ENCODE measurements at regions not wholly inside any gene's neighbourhood (a gene's known extent, or its start where the extent isn't known, plus 50 kb on each side); places are given as distances from the start of the nearest gene placed in this dataset.

DNA sequence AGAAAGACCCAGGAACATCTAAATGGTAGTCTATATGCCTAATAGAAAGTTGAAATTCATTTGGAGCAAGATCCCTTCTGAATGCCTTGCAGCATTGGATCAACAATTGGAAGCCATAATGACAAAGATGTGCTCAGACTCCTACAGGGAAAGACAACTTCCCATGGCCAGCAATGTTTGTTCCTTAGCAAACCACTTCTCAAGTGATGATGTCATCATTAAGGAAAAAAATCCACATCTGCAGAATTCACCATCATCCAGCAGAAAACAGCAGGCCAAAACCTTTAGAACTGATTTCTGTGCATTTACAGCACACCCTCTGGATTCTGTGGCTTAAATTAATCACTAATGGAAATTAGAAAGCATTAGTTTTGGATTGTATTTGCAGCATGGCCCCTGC, 82.4 kb upstream of the ZIC3 start:
- no peak for DNase-seq

GRCh38 chrX:137482136-137482535, 83.8 kb upstream of the ZIC3 start:
- DNase-seq, result no peak

- no peak for DNase-seq
These were observed 86.5 kb upstream of the ZIC3 start for GRCh38 chrX:137479386-137479785.

DNA sequence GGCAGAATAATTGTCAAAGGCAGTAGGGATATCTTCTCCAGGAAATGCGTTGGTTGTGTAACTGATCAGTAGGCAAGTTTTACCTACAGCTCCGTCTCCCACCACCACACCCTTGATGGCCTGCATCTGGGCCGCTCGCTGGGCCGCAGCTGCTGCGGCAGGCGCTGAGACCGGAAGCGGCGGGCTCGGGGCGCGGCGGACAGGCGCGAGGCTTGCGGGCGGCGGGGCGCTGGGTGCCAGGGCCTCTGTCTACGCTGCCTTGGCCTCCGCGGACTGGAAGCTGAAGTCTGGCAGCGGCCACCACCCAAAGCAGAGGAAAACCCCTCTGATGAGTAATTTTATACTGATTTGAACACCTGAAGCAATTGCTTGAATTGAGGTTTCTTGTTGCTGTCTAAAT, 124.2 kb upstream of the ZIC3 start:
- no peak for DNase-seq

- no peak for DNase-seq
These were observed 133.3 kb upstream of the ZIC3 start for GRCh38 chrX:137432609-137433008.

DNA sequence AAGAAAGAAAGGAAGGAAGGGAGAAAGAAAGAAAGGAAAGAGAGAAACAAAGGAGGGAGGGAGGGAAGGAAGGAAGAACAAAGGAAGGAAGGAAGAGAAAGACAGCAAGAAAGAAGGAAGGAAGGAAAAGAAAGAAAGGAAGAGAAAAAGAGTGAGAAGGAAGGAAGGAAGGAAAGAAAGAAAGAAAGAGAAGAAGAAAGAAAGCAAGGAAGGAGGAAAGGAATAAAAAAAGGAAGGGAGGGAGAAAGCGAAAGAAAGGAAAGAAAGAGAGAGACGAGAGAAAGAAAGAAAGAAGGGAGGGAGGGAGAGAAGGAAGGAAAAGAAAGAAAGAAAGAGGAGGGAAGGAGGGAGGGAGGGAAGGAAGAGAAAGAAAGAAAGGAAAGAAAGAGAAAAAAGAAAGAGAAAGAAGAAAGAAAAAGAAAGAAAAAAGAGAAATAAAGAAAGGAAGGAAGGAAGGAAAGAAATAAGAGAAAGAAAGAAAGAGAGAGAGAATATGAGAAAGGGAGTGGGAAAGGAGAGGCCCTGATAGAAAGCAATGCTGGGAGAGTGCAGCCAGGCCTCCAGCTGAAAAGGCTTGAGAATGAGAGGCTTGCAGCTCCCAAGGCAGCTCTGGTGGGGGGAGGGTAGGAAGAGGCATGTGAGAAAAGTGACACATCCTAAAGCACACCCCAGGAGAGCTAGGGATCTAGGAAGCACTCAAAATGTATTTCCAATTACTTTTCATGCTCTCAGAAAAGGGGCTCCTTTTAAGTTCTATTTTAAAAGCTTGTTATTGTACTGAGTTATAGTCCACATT, 134.0 kb upstream of the ZIC3 start:
- DNase-seq, result no peak

GRCh38 chrX:137430984-137431475, 134.9 kb upstream of the ZIC3 start:
- no peak for DNase-seq

DNA sequence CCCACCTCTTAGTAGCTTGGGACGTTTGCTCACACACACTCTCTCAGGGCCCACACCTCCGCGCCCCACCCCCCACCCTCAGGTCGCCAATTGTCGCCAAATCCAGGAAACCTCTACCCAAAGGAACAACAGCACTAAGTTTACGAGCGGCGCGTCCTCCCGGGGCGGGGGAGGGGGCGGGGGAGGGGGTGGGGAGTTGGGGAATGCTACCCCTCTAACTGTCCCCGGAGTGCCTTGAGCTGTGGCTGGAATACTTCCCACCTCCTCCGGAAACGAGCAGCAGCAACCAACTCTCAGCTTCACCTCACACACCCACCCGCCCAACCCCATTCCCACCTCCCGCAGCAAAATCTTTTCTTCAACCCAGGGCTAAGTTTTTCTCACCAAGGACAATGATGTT, 135.6 kb upstream of the ZIC3 start:
- DNase-seq, result no peak

DNA sequence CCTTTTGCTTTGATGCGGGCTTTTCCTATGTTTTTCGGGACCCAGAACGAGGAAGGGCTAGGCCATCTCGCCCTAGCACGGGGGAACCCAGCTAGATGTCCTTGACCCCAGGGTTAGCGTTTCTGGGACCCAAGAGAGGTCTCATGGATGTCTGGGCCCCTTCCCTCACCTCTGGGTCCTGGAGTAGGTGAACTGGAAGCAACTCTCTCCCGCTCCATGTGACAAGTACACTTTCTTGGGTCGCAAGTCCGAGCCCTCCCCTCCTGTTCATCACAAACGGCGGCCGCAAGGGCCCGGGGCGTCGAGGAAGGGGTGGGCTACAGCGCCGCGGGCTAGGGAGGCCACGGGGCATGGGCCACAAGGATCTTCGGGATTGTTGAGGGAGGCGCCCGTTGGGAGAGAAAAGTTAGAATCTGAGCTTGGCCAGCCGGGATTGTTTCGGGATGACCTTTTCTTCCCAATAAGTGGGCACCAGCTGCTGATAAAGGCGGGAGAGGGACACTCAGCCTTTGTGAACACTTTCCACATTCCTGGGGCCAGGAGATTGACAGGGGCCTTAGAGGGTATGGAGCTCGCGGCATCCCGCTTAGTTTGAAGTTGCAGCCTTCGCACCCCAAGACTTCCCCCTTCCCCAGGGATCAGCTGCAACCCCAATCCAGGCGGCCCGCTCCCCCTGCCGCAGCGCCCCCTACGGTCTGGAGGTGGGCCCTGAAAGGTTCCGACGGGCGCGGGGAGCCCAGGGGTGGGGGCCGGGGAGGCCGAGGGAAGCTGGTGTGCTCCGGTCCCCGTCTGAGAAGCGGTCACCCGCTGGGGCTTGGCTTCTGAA, 136.9 kb upstream of the ZIC3 start:
- no peak for DNase-seq

DNA sequence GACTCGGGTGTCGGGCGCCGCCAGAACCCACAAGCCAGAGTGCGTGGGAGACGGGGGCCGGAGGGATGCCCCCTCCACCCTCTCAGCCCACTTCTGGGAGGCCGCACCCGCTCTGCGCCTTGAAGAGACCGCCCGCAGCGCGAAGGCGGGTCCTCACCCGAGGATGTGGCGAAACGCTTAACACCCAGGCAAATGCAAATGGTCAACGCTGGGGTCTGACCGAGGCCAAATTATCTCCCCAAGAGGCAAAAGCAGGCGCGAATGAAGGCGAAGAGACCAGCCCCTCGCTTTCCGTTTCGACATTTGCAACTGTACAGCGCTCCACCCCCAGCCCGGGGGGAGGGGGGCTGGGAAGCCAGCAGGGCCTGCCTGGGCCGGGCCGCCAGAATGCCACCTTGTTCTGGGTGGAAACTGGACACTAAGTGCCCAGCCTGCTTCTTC, 137.7 kb upstream of the ZIC3 start:
- no peak for DNase-seq

GRCh38 chrX:137427816-137428215, 138.1 kb upstream of the ZIC3 start:
- DNase-seq, result no peak

DNA sequence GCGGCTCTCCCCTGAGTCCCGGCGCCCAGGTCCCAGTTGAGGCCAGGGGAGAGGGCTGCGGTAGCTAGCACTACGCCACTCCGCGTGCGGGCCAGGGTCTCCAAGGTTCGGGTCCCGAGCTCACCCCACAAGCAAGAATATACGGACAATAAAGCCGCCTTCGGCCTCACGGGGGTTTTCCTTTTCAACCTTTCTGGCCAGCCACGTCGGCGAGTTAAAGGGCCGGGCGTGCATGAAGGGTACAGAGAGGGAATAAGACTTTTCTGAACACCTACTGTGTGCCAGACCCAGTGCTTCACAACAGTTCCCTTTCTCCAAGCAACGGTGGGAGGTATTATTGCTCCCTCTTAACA, 138.5 kb upstream of the ZIC3 start:
- DNase-seq, result no peak

- DNase-seq, result no peak
These were observed 139.1 kb upstream of the ZIC3 start for GRCh38 chrX:137426695-137427425.

DNA sequence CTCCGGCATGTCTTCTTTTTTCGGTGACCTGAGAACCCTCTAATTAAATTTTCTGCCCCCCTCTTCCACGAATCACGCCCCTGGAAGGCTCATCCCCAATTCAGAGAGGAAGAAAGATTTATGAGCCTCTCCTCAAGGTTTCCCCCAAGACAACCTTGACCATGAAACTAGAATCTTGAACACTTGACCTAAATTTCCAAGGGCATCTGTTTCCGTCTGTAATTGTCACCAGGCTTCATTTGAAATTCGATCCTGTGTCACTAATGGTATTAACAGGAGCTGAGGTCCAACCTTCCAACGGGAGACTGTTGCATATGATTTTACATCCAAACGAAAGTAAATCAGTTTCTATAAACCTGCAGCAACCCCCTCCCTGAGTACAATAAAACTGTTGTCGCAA, 139.9 kb upstream of the ZIC3 start:
- DNase-seq, result no peak

GRCh38 chrX:137425273-137425902, 140.5 kb upstream of the ZIC3 start:
- no peak for DNase-seq

DNA sequence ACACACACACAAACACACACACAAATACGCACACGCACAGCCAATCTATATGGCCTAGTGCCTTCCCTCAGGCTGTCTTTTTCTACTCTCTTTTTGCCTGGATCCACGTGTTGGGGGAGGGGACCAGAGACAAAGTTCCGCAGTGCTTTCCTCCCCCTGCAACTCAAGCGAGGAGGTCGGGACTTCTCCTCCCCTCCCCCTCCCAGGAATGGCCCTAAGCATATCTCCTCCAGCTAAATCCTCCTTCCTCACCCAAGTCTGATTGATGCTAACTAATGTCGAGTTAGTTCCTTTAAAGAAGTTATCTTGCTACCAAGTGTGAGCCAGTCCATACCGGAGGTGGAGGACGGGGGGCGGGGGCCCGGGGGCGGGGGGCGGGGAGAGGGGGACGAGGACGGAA, 141.2 kb upstream of the ZIC3 start:
- DNase-seq, result no peak

- DNase-seq, result no peak
These were observed 142.7 kb upstream of the ZIC3 start for GRCh38 chrX:137423241-137423640.

GRCh38 chrX:137418086-137418485, 147.8 kb upstream of the ZIC3 start:
- no peak for DNase-seq

DNA sequence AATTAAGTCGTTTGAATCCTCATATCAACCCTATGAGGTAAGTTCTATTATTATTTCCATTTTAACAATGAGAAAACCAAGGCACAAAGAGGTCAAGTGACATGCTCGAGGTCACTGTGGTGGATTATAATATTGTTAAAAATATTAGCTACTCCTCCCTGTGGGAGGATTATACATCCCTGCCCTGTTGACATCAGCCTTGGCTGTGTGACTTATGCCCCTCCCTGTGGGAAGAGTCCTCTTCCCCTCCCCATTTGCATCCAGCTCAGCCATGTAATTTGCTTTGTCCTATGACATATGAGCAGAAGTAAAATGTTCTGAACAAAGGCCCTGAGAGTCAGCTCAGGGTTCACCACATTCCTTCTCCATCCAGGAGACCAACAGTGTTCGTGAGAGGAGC, 152.7 kb upstream of the ZIC3 start:
- DNase-seq, result no peak

- no peak for DNase-seq
These were observed 160.3 kb upstream of the ZIC3 start for GRCh38 chrX:137405449-137406140.

DNA sequence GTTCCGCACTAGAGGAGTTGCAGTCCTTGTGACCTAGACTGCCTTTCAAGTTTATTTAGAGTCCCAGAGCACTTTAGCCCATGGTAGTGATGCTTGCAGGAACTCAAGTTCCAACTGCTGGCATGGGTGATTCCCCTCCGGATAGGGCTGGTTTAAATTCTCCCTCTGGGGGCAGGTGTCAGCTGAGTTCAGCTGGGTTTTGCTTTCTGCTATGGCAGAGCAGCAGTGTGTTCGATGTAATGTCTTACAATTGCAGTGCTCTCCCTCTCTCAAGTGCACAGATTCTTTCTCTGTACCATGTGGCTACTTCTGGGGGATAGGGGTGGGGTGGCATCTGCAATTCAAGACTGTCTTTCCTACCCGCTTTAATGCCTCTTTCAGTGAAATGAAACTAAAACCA, 164.8 kb upstream of the ZIC3 start:
- no peak for DNase-seq

GRCh38 chrX:137387646-137388045, 178.3 kb upstream of the ZIC3 start:
- no peak for DNase-seq
